ENCODE measurements at regions not wholly inside any gene's neighbourhood (a gene's known extent, or its start where the extent isn't known, plus 50 kb on each side); places are given as distances from the start of the nearest gene placed in this dataset.

GRCh38 chr5:56561455-56561854, 253.9 kb upstream of the MAP3K1 start:
- intact Hi-C loops (cut with micrococcal nuclease): no loop called here
- no peak overlapping the region for H3K27ac Mint-ChIP-seq
- peaks cover 39% of the 10 kb centered on the region for H3K4me1 Mint-ChIP-seq
- H3K9me3 Mint-ChIP-seq: peaks cover 0 to 3% (median 0%) of the 10 kb centered on the region in 7 donors
- no peak for TF ChIP-seq CTCF (IDR thresholded peaks at IDR 0.05)
- H3K36me3 ChIP-seq (replicated peaks in 1 of 2; ENCODE audit: control insufficient read depth in 1 of 2, insufficient read depth in 2 of 2, low read length in 2 of 2): no peaks in the 10 kb centered on the region
- H3K27ac ChIP-seq (ENCODE audit: low read depth in 1 of 2, low read length in 2 of 2): no peak overlapping the region
- no peaks in the 10 kb centered on the region for H3K27me3 ChIP-seq (ENCODE audit: control insufficient read depth in 2 of 2, insufficient read depth in 2 of 2, low read length in 2 of 2)
- no peaks in the 10 kb centered on the region for H3K79me2 ChIP-seq (ENCODE audit: insufficient read depth, low read length)
- H3K36me3 Mint-ChIP-seq: no peaks in the 10 kb centered on the region
- no peak overlapping the region for H2AFZ ChIP-seq (ENCODE audit: insufficient read depth, low read depth, low read length, poor library complexity, severe bottlenecking)
- no peaks in the 10 kb centered on the region for H4K20me1 ChIP-seq (ENCODE audit: insufficient read depth, low read length)
- H3K4me1 ChIP-seq (ENCODE audit: control insufficient read depth in 1 of 2, insufficient read depth in 2 of 2, low read length in 2 of 2): peaks cover 29 to 37% of the 10 kb centered on the region in 2 donors
- H3K4me3 Mint-ChIP-seq: no peak overlapping the region
- no peak for DNase-seq
- H3K9ac ChIP-seq (ENCODE audit: insufficient read depth, low read length, poor library complexity, severe bottlenecking): no peak overlapping the region
- H3K4me2 ChIP-seq (replicated peaks; ENCODE audit: extremely low read depth, low read length, poor library complexity, severe bottlenecking): no peak overlapping the region
- no peaks in the 10 kb centered on the region for H3K27me3 Mint-ChIP-seq (ENCODE audit: low read depth in 3 of 3)
- no peaks in the 10 kb centered on the region for H3K9me3 ChIP-seq (replicated peaks in 1 of 2; ENCODE audit: control insufficient read depth in 1 of 2, insufficient read depth in 1 of 2, low read length in 2 of 2)
- WGBS (ENCODE audit: insufficient coverage): 100% methylated on average over 2 of the region's 2 CpGs
- H3K4me3 ChIP-seq (replicated peaks in 1 of 3; ENCODE audit: low read depth in 2 of 3, low read length in 3 of 3): no peak overlapping the region

- 100% methylated on average over 2 of the region's 4 CpGs for WGBS (ENCODE audit: insufficient coverage)
- Histone ChIP-seq H3K27ac (ENCODE audit: low read depth in 1 of 2, low read length in 2 of 2) (no peak overlapping the region), H3K79me2 (ENCODE audit: insufficient read depth, low read length) (no peaks in the 10 kb centered on the region), H3K4me1 (ENCODE audit: control insufficient read depth in 1 of 2, insufficient read depth in 2 of 2, low read length in 2 of 2) (peaks cover 0 to 9% of the 10 kb centered on the region in 2 donors), H3K9me3 (replicated peaks in 1 of 2; ENCODE audit: control insufficient read depth in 1 of 2, insufficient read depth in 1 of 2, low read length in 2 of 2) (no peaks in the 10 kb centered on the region), H2AFZ (ENCODE audit: insufficient read depth, low read depth, low read length, poor library complexity, severe bottlenecking) (no peak overlapping the region), H4K20me1 (ENCODE audit: insufficient read depth, low read length) (no peaks in the 10 kb centered on the region), H3K4me2 (replicated peaks; ENCODE audit: extremely low read depth, low read length, poor library complexity, severe bottlenecking) (no peak overlapping the region), H3K4me3 (replicated peaks in 1 of 3; ENCODE audit: low read depth in 2 of 3, low read length in 3 of 3) (no peak overlapping the region), H3K36me3 (replicated peaks in 1 of 2; ENCODE audit: control insufficient read depth in 1 of 2, insufficient read depth in 2 of 2, low read length in 2 of 2) (no peaks in the 10 kb centered on the region), H3K9ac (ENCODE audit: insufficient read depth, low read length, poor library complexity, severe bottlenecking) (no peak overlapping the region), H3K27me3 (ENCODE audit: control insufficient read depth in 2 of 2, insufficient read depth in 2 of 2, low read length in 2 of 2) (no peaks in the 10 kb centered on the region)
- no peak for TF ChIP-seq CTCF (IDR thresholded peaks at IDR 0.05)
- DNase-seq: no peak
- Mint-ChIP-seq H3K9me3 (peaks cover 0 to 3% (median 0%) of the 10 kb centered on the region in 7 donors), H3K36me3 (no peaks in the 10 kb centered on the region), H3K27me3 (ENCODE audit: low read depth in 3 of 3) (no peaks in the 10 kb centered on the region), H3K27ac (no peak overlapping the region), H3K4me3 (no peak overlapping the region), H3K4me1 (peaks cover 12% of the 10 kb centered on the region)
- intact Hi-C loops (cut with micrococcal nuclease): no loop called here
These were observed 257.1 kb upstream of the MAP3K1 start for GRCh38 chr5:56558131-56558745.
